ENCODE measurements at regions not wholly inside any gene's neighbourhood (a gene's known extent, or its start where the extent isn't known, plus 50 kb on each side); places are given as distances from the start of the nearest gene placed in this dataset.

GRCh38 chrX:150100261-150100660, 162.0 kb upstream of the EOLA2 start:
- Histone ChIP-seq H3K27ac (ENCODE audit: control insufficient read depth, insufficient read depth) (no peak overlapping the region), H3K4me2 (ENCODE audit: control insufficient read depth, insufficient read depth) (no peak overlapping the region), H3K9me3 (replicated peaks; ENCODE audit: control insufficient read depth, insufficient read depth, low read length) (no peaks in the 10 kb centered on the region; the same call in 2 of the 3 replicates), H3K27me3 (replicated peaks in 1 of 2; ENCODE audit: control insufficient read depth in 2 of 2, insufficient read depth in 2 of 2, low read length in 1 of 2) (no peaks in the 10 kb centered on the region), H2AFZ (ENCODE audit: control insufficient read depth, low read depth, low read length) (no peak overlapping the region), H3K9ac (ENCODE audit: control insufficient read depth, insufficient read depth, low read length) (no peak overlapping the region), H4K20me1 (ENCODE audit: control insufficient read depth, insufficient read depth) (no peaks in the 10 kb centered on the region), H3K4me1 (ENCODE audit: control insufficient read depth, insufficient read depth, low read length) (no peaks in the 10 kb centered on the region), H3K79me2 (ENCODE audit: control insufficient read depth, insufficient read depth, low read length) (no peaks in the 10 kb centered on the region), H3K36me3 (ENCODE audit: control insufficient read depth in 2 of 2, insufficient read depth in 2 of 2, low read length in 1 of 2) (no peaks in the 10 kb centered on the region), H3K4me3 (no peak overlapping the region)
- intact Hi-C loops (cut with micrococcal nuclease; ENCODE audit: unreplicated experiment) (no loop called here), in situ Hi-C loops (cut with MboI) (no loop called here)
- ATAC-seq (no peak), DNase-seq (ENCODE audit: low read depth, low spot score) (no peak), FAIRE-seq (no peak)
- SMC1A ChIA-PET (ENCODE audit: uncharacterized antibody, unreplicated experiment), result no interaction called here
- POLR2A ChIA-PET, result no interaction called here
- TF ChIP-seq, protein P1, sequence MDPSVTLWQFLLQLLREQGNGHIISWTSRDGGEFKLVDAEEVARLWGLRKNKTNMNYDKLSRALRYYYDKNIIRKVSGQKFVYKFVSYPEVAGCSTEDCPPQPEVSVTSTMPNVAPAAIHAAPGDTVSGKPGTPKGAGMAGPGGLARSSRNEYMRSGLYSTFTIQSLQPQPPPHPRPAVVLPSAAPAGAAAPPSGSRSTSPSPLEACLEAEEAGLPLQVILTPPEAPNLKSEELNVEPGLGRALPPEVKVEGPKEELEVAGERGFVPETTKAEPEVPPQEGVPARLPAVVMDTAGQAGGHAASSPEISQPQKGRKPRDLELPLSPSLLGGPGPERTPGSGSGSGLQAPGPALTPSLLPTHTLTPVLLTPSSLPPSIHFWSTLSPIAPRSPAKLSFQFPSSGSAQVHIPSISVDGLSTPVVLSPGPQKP (IDR thresholded peaks at IDR 0.05; ENCODE audit: low read depth, low read length), result no peak
- TF ChIP-seq RB1 (IDR thresholded peaks at IDR 0.05; ENCODE audit: borderline replicate concordance) (no peak), CHD4 (IDR thresholded peaks at IDR 0.05) (no peak), SRF (IDR thresholded peaks at IDR 0.05; ENCODE audit: low read depth in 2 of 2, low read length in 2 of 2) (no peak), CBX5 (IDR thresholded peaks at IDR 0.05; ENCODE audit: low read depth) (no peak), NFYB (IDR thresholded peaks at IDR 0.05; ENCODE audit: insufficient read depth, low read depth, low read length) (no peak)
- TF ChIP-seq, protein P2, sequence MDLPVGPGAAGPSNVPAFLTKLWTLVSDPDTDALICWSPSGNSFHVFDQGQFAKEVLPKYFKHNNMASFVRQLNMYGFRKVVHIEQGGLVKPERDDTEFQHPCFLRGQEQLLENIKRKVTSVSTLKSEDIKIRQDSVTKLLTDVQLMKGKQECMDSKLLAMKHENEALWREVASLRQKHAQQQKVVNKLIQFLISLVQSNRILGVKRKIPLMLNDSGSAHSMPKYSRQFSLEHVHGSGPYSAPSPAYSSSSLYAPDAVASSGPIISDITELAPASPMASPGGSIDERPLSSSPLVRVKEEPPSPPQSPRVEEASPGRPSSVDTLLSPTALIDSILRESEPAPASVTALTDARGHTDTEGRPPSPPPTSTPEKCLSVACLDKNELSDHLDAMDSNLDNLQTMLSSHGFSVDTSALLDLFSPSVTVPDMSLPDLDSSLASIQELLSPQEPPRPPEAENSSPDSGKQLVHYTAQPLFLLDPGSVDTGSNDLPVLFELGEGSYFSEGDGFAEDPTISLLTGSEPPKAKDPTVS (IDR thresholded peaks at IDR 0.05; ENCODE audit: low read depth, low read length), result no peak
- WGBS (ENCODE audit: insufficient coverage, insufficient replicate concordance, low lambda C conversion rate, missing lambda C conversion rate), result 2% methylated on average over 3 of the region's 3 CpGs
- BruUV-seq (replicated peaks), result no TSS peak
- CTCF ChIA-PET, result no interaction called here
- RAD21 ChIA-PET (ENCODE audit: unreplicated experiment), result no interaction called here
